ENCODE measurements at regions not wholly inside any gene's neighbourhood (a gene's known extent, or its start where the extent isn't known, plus 50 kb on each side); places are given as distances from the start of the nearest gene placed in this dataset.

DNA sequence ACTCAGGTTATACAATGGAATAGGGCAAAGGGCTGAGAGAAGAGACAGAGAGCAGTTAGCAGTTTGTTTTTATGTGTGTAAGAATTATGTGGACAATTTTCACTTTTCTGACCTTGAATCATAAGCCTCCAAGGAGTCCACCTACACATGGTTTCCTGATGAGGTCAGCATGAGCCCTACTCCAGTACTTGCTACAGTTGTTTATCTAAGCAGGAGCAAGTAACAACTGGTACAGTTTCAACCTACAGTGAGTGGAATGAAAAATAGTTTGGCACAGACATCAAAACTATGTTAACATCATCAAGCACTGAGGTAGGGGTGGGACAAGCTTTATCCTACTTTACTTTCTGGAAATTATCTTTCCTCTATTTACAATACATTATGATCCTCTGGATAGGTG lies 426.7 kb upstream of the ID4 start:
- TF ChIP-seq, protein P1, sequence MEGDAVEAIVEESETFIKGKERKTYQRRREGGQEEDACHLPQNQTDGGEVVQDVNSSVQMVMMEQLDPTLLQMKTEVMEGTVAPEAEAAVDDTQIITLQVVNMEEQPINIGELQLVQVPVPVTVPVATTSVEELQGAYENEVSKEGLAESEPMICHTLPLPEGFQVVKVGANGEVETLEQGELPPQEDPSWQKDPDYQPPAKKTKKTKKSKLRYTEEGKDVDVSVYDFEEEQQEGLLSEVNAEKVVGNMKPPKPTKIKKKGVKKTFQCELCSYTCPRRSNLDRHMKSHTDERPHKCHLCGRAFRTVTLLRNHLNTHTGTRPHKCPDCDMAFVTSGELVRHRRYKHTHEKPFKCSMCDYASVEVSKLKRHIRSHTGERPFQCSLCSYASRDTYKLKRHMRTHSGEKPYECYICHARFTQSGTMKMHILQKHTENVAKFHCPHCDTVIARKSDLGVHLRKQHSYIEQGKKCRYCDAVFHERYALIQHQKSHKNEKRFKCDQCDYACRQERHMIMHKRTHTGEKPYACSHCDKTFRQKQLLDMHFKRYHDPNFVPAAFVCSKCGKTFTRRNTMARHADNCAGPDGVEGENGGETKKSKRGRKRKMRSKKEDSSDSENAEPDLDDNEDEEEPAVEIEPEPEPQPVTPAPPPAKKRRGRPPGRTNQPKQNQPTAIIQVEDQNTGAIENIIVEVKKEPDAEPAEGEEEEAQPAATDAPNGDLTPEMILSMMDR (conservative IDR thresholded peaks at IDR 0.05): no peak
- no peak for TF ChIP-seq EZH2 (IDR thresholded peaks at IDR 0.05; ENCODE audit: low read depth)

Data from PC-9 (cell line).